ENCODE measurements at regions not wholly inside any gene's neighbourhood (a gene's known extent, or its start where the extent isn't known, plus 50 kb on each side); places are given as distances from the start of the nearest gene placed in this dataset.

GRCh38 chr2:189951791-189952535 is 110.6 kb downstream of the MSTN start:
- no peak for TF ChIP-seq CTCF (IDR thresholded peaks at IDR 0.05)
- ATAC-seq (no peak), DNase-seq (no peak)
- intact Hi-C loops (cut with DNase I) = no loop called here
- peaks cover 0 to 4% of the 10 kb centered on the region in 2 donors for H3K9me3 ChIP-seq
- no peaks in the 10 kb centered on the region for H3K4me1 ChIP-seq
- no peaks in the 10 kb centered on the region for H3K36me3 ChIP-seq
- no peaks in the 10 kb centered on the region for H3K27me3 ChIP-seq
- H3K4me3 ChIP-seq = no peak overlapping the region
- no peak overlapping the region for H3K27ac ChIP-seq

- Histone ChIP-seq H3K36me3 (no peaks in the 10 kb centered on the region), H3K9me3 (peaks cover 6 to 53% of the 10 kb centered on the region in 2 donors), H3K27me3 (no peaks in the 10 kb centered on the region), H3K27ac (no peak overlapping the region), H3K4me3 (no peak overlapping the region), H3K4me1 (no peaks in the 10 kb centered on the region)
- DNase-seq (no peak), ATAC-seq (no peak)
- TF ChIP-seq CTCF (IDR thresholded peaks at IDR 0.05) = no peak
- intact Hi-C loops (cut with DNase I) = no loop called here
These were observed 119.5 kb downstream of the MSTN start for GRCh38 chr2:189943009-189943408.

GRCh38 chr2:189940913-189941312 is 121.6 kb downstream of the MSTN start:
- H3K27me3 ChIP-seq = no peaks in the 10 kb centered on the region
- H3K4me1 ChIP-seq = no peaks in the 10 kb centered on the region
- H3K4me3 ChIP-seq = no peak overlapping the region
- H3K36me3 ChIP-seq = no peaks in the 10 kb centered on the region
- ATAC-seq = no peak
- no peak overlapping the region for H3K27ac ChIP-seq
- intact Hi-C loops (cut with DNase I) = no loop called here
- no peak for DNase-seq
- H3K9me3 ChIP-seq = peaks cover 6 to 53% of the 10 kb centered on the region in 2 donors
- no peak for TF ChIP-seq CTCF (IDR thresholded peaks at IDR 0.05)

DNA sequence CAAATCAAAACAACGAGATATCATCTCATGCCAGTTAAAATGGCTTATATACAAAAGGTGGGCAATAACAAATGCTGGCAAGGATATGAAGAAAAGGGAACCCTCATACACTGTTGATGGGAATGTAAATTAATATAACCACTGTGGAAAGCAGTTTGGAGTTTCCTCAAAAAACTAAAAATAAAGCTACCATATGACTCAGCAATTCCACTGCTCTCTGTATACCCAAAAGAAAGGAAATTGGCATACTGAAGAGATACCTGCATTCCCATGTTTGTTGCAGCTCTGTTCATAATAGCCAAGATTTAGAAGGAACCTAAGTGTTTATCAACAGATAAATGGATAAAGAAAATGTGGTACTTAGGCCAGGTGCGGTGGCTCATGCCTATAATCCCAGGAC is 124.8 kb downstream of the MSTN start:
- Histone ChIP-seq H3K27ac (no peak overlapping the region), H3K27me3 (no peaks in the 10 kb centered on the region), H3K4me1 (no peaks in the 10 kb centered on the region), H3K36me3 (no peaks in the 10 kb centered on the region), H3K9me3 (peaks cover 6 to 37% of the 10 kb centered on the region in 2 donors), H3K4me3 (no peak overlapping the region)
- TF ChIP-seq CTCF (IDR thresholded peaks at IDR 0.05) = no peak
- ATAC-seq (no peak), DNase-seq (no peak)
- intact Hi-C loops (cut with DNase I) = no loop called here

- no peak for TF ChIP-seq CTCF (IDR thresholded peaks at IDR 0.05)
- no peak for ATAC-seq
- Histone ChIP-seq H3K9me3 (peaks cover 0 to 1% of the 10 kb centered on the region in 2 donors), H3K4me3 (no peak overlapping the region), H3K36me3 (no peaks in the 10 kb centered on the region), H3K27ac (no peak overlapping the region), H3K27me3 (no peaks in the 10 kb centered on the region), H3K4me1 (no peaks in the 10 kb centered on the region)
- intact Hi-C loops (cut with DNase I) = no loop called here
- DNase-seq = no peak
These were observed 128.6 kb downstream of the MSTN start for GRCh38 chr2:189933911-189934399.
